H1 (cell line): ENCODE measurements at regions not wholly inside any gene's neighbourhood (a gene's known extent, or its start where the extent isn't known, plus 50 kb on each side); places are given as distances from the start of the nearest gene placed in this dataset.

ENCODE experiments used
- CBX5 ChIP-seq: fragments of 300-800, 300-1000 bp; sonication (generic); IDR thresholded peaks from 2 replicates; pipeline ENCODE4 v1.7.1; 2016; ENCODE audit warnings: antibody characterized with exemption, low read length, low read depth
- EGR1 ChIP-seq: IDR thresholded peaks from 2 replicates; pipeline ENCODE4 v1.6.1; 2011; ENCODE audit warnings: low read depth, low read length, borderline replicate concordance
- EZH2 ChIP-seq: fragments of 200-600 bp; sonication (generic); IDR thresholded peaks from 2 replicates; pipeline ENCODE4 v1.7.1; 2012; ENCODE audit warnings: low read depth, mild to moderate bottlenecking, moderate library complexity, low read length, inconsistent platforms; ENCODE audit not compliant: severe bottlenecking
- PHF8 ChIP-seq: fragments of 200-600 bp; sonication (generic); conservative IDR thresholded peaks from 2 replicates; pipeline ENCODE4 v1.7.1; 2012; ENCODE audit warnings: low read depth, mild to moderate bottlenecking, inconsistent platforms, low read length, moderate library complexity
- POLR2A ChIP-seq, 2 experiments: IDR thresholded peaks; 1 replicate in 1 of 2; 2 replicates in 1 of 2; pipeline ENCODE4 v1.6.1; 2011; ENCODE audit warnings: low read depth in 2 of 2, low read length in 2 of 2, mild to moderate bottlenecking in 2 of 2; ENCODE audit errors: control extremely low read depth in 1 of 2
- RAD21 ChIP-seq, 2 experiments: IDR thresholded peaks in 1 of 2; conservative IDR thresholded peaks in 1 of 2; 2 replicates each; pipeline ENCODE4 v1.6.1; 2011; ENCODE audit warnings: low read depth in 2 of 2, low read length in 2 of 2, improper control_type of control experiment in 1 of 2, inconsistent platforms in 1 of 2, mild to moderate bottlenecking in 1 of 2, moderate library complexity in 1 of 2
- RFX5 ChIP-seq: IDR thresholded peaks from 2 replicates; pipeline ENCODE4 v1.6.1; 2011; ENCODE audit warnings: low read depth, low read length, improper control_type of control experiment, borderline replicate concordance
- TAF1 ChIP-seq: IDR thresholded peaks from 2 replicates; pipeline ENCODE4 v1.6.1; 2011; ENCODE audit warnings: mild to moderate bottlenecking, low read depth, low read length
- TF ChIP-seq, protein P1 (sequence below), 3 experiments: IDR thresholded peaks; 1 replicate in 2 of 3; 2 replicates in 1 of 3; pipeline versions ENCODE4 v1.5.1 to v1.6.1; 2011; ENCODE audit warnings: low read length in 3 of 3, mild to moderate bottlenecking in 3 of 3, inconsistent platforms in 2 of 3, low read depth in 1 of 3, moderate library complexity in 1 of 3; ENCODE audit not compliant: insufficient read depth in 1 of 3; ENCODE audit errors: control extremely low read depth in 1 of 3

- TF ChIP-seq RAD21 (IDR thresholded peaks at IDR 0.05 in 1 of 2, conservative IDR thresholded peaks at IDR 0.05 in 1 of 2; ENCODE audit: low read depth in 2 of 2, low read length in 2 of 2) (no peak), PHF8 (no peak), EZH2 (no peak), POLR2A (IDR thresholded peaks at IDR 0.05; ENCODE audit: control extremely low read depth in 1 of 2, low read depth in 2 of 2, low read length in 2 of 2) (no peak), RFX5 (no peak), CBX5 (no peak), TAF1 (no peak), EGR1 (no peak)
- TF ChIP-seq, protein P1, sequence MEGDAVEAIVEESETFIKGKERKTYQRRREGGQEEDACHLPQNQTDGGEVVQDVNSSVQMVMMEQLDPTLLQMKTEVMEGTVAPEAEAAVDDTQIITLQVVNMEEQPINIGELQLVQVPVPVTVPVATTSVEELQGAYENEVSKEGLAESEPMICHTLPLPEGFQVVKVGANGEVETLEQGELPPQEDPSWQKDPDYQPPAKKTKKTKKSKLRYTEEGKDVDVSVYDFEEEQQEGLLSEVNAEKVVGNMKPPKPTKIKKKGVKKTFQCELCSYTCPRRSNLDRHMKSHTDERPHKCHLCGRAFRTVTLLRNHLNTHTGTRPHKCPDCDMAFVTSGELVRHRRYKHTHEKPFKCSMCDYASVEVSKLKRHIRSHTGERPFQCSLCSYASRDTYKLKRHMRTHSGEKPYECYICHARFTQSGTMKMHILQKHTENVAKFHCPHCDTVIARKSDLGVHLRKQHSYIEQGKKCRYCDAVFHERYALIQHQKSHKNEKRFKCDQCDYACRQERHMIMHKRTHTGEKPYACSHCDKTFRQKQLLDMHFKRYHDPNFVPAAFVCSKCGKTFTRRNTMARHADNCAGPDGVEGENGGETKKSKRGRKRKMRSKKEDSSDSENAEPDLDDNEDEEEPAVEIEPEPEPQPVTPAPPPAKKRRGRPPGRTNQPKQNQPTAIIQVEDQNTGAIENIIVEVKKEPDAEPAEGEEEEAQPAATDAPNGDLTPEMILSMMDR (IDR thresholded peaks at IDR 0.05; ENCODE audit: control extremely low read depth in 1 of 3, insufficient read depth in 1 of 3, low read depth in 1 of 3, low read length in 3 of 3): no peak
Measured at GRCh38 chr20:50397058-50397457, 113.1 kb upstream of the PTPN1 start.
